Neuronal stem cell (in vitro differentiated cells): ENCODE measurements at regions not wholly inside any gene's neighbourhood (a gene's known extent, or its start where the extent isn't known, plus 50 kb on each side); places are given as distances from the start of the nearest gene placed in this dataset.

Experiments
- DNase-seq: peaks from one replicate; pipeline ENCODE4 v3.0.0-alpha.2; 2013; ENCODE audit warnings: low spot score
- H2AFZ ChIP-seq: one replicate; pipeline ENCODE4 v1.6.1; 2013; ENCODE audit warnings: mild to moderate bottlenecking, low read length, inconsistent platforms
- H2AK5ac ChIP-seq: 2 replicates; pipeline ENCODE4 v1.6.1; 2013; ENCODE audit warnings: low read depth, mild to moderate bottlenecking, inconsistent platforms, low read length, moderate library complexity, mixed read lengths
- H2BK120ac ChIP-seq: 2 replicates; pipeline ENCODE4 v1.6.1; 2013; ENCODE audit warnings: low read depth, mild to moderate bottlenecking, inconsistent platforms, low read length, moderate library complexity, mixed read lengths
- H2BK12ac ChIP-seq: one replicate; pipeline ENCODE4 v1.6.1; 2013; ENCODE audit warnings: low read length, inconsistent platforms
- H2BK15ac ChIP-seq: 2 replicates; pipeline ENCODE4 v1.6.1; 2013; ENCODE audit warnings: mild to moderate bottlenecking, low read length, inconsistent platforms, mixed read lengths
- H2BK5ac ChIP-seq: one replicate; pipeline ENCODE4 v1.6.1; 2013; ENCODE audit warnings: inconsistent platforms, mild to moderate bottlenecking, low read length, moderate library complexity
- H3K14ac ChIP-seq: one replicate; pipeline ENCODE4 v1.6.1; 2013; ENCODE audit warnings: low read length, inconsistent platforms
- H3K18ac ChIP-seq: 2 replicates; pipeline ENCODE4 v1.6.1; 2013; ENCODE audit warnings: low read length, inconsistent platforms
- H3K23ac ChIP-seq: 2 replicates; pipeline ENCODE4 v1.6.1; 2013; ENCODE audit warnings: low read depth, mild to moderate bottlenecking, mixed read lengths, low read length, inconsistent platforms; ENCODE audit not compliant: poor library complexity
- H3K27ac ChIP-seq: replicated peaks from 3 replicates; pipeline ENCODE4 v1.5.1; 2013; ENCODE audit warnings: low read length, inconsistent platforms
- H3K27me3 ChIP-seq, 3 experiments: 2 replicates each; pipeline ENCODE4 v1.6.1; 2013; ENCODE audit warnings: low read length in 3 of 3, mild to moderate bottlenecking in 2 of 3, inconsistent platforms in 1 of 3, low read depth in 1 of 3, mixed read lengths in 1 of 3, moderate library complexity in 1 of 3; ENCODE audit not compliant: control insufficient read depth in 3 of 3, insufficient read depth in 3 of 3
- H3K36me3 ChIP-seq, 2 donors: replicated peaks in 1 of 2; 2 replicates each; pipeline ENCODE4 v1.6.1; 2013; ENCODE audit warnings: low read length in 2 of 2; ENCODE audit not compliant: control insufficient read depth in 2 of 2, insufficient read depth in 2 of 2
- H3K4ac ChIP-seq: 2 replicates; pipeline ENCODE4 v1.6.1; 2013; ENCODE audit warnings: inconsistent platforms, mild to moderate bottlenecking, low read length, moderate library complexity
- H3K4me1 ChIP-seq, 2 donors: 1 replicate in 1 of 2; 2 replicates in 1 of 2; pipeline ENCODE4 v1.6.1; 2013; ENCODE audit warnings: low read length in 2 of 2, low read depth in 1 of 2; ENCODE audit not compliant: control insufficient read depth in 2 of 2, insufficient read depth in 1 of 2
- H3K4me2 ChIP-seq: one replicate; pipeline ENCODE4 v1.6.1; 2013; ENCODE audit warnings: mild to moderate bottlenecking, low read length, inconsistent platforms; ENCODE audit not compliant: insufficient read depth, poor library complexity, severe bottlenecking
- H3K4me3 ChIP-seq, 2 donors: 2 replicates each; pipeline ENCODE4 v1.5.1; 2013; ENCODE audit warnings: low read length in 2 of 2, mild to moderate bottlenecking in 2 of 2, inconsistent platforms in 1 of 2, moderate library complexity in 1 of 2
- H3K79me1 ChIP-seq: one replicate; pipeline ENCODE4 v1.6.1; 2013; ENCODE audit warnings: low read depth, mild to moderate bottlenecking, inconsistent platforms, low read length, moderate library complexity
- H3K9ac ChIP-seq: one replicate; pipeline ENCODE4 v1.6.1; 2013; ENCODE audit warnings: mild to moderate bottlenecking, low read depth, low read length, inconsistent platforms; ENCODE audit not compliant: poor library complexity
- H3K9me3 ChIP-seq, 2 donors: replicated peaks in 1 of 2; 2 replicates each; pipeline versions ENCODE3 to v1.6.1; 2013; ENCODE audit warnings: low read length in 2 of 2, mild to moderate bottlenecking in 2 of 2, inconsistent platforms in 1 of 2, low read depth in 1 of 2, mixed read lengths in 1 of 2, moderate library complexity in 1 of 2; ENCODE audit not compliant: control insufficient read depth in 2 of 2, insufficient read depth in 1 of 2
- H4K8ac ChIP-seq: one replicate; pipeline ENCODE4 v1.6.1; 2013; ENCODE audit warnings: low read depth, mild to moderate bottlenecking, inconsistent platforms, low read length, moderate library complexity
- H4K91ac ChIP-seq: one replicate; pipeline ENCODE4 v1.6.1; 2013; ENCODE audit warnings: low read length, low read depth, mild to moderate bottlenecking, inconsistent platforms; ENCODE audit not compliant: poor library complexity
- WGBS, 2 donors: extraction: QIAGEN DNeasy Blood & Tissue Kit; methylation state at CpG; one replicate each; pipeline ENCODE4 v1.1.7; 2013; ENCODE audit warnings: missing lambda C conversion rate in 2 of 2, mixed read lengths in 1 of 2; ENCODE audit not compliant: insufficient read length in 2 of 2, insufficient replicate concordance in 1 of 2; ENCODE audit errors: extremely low coverage in 2 of 2; 5-methylcytosine and 5-hydroxymethylcytosine counted together

GRCh38 chr10:60677531-60678129 lies 100.6 kb upstream of the CDK1 start:
- no peak overlapping the region for H3K14ac ChIP-seq
- peak; percentile 0 for DNase-seq
- no peak overlapping the region for H2BK5ac ChIP-seq
- no peak overlapping the region for H3K27ac ChIP-seq
- H3K9me3 ChIP-seq: peaks cover 0 to 2% of the 10 kb centered on the region in 2 donors
- H3K4ac ChIP-seq: no peak overlapping the region
- H2BK12ac ChIP-seq: no peak overlapping the region
- H3K18ac ChIP-seq: no peak overlapping the region
- no peaks in the 10 kb centered on the region for H3K27me3 ChIP-seq
- no peaks in the 10 kb centered on the region for H3K79me1 ChIP-seq
- no peak overlapping the region for H3K4me3 ChIP-seq
- no peak overlapping the region for H2BK120ac ChIP-seq
- no peak overlapping the region for H2BK15ac ChIP-seq
- no peak overlapping the region for H3K9ac ChIP-seq
- H4K91ac ChIP-seq: no peak overlapping the region
- no peak overlapping the region for H3K23ac ChIP-seq
- no peak overlapping the region for H2AK5ac ChIP-seq
- H3K4me2 ChIP-seq: no peak overlapping the region
- no CpG with 5 or more reads among the region's 4 CpGs for WGBS, 2 donors
- no peaks in the 10 kb centered on the region for H3K36me3 ChIP-seq
- no peak overlapping the region for H2AFZ ChIP-seq
- H4K8ac ChIP-seq: no peak overlapping the region
- H3K4me1 ChIP-seq: peaks cover 0 to 2% of the 10 kb centered on the region in 2 donors

- Histone ChIP-seq H2BK5ac (no peak overlapping the region), H3K18ac (no peak overlapping the region), H3K9me3 (peaks cover 2 to 8% of the 10 kb centered on the region in 2 donors), H3K36me3 (no peaks in the 10 kb centered on the region), H3K4ac (no peak overlapping the region), H3K14ac (no peak overlapping the region), H3K79me1 (no peaks in the 10 kb centered on the region), H3K4me3 (no peak overlapping the region), H2AK5ac (no peak overlapping the region), H2BK12ac (no peak overlapping the region), H2BK15ac (no peak overlapping the region), H2AFZ (no peak overlapping the region), H3K9ac (no peak overlapping the region), H4K91ac (no peak overlapping the region), H4K8ac (no peak overlapping the region), H3K27ac (no peak overlapping the region), H2BK120ac (no peak overlapping the region), H3K23ac (no peak overlapping the region), H3K27me3 (peaks cover 0 to 1% (median 0%) of the 10 kb centered on the region in 3 experiments), H3K4me1 (peaks cover 0 to 2% of the 10 kb centered on the region in 2 donors), H3K4me2 (no peak overlapping the region)
- DNase-seq: no peak
Measured at GRCh38 chr10:60675236-60675635, 103.0 kb upstream of the CDK1 start.

GRCh38 chr10:60669501-60669900 lies 108.8 kb upstream of the CDK1 start:
- no peak for DNase-seq
- no peaks in the 10 kb centered on the region for H3K36me3 ChIP-seq
- no peaks in the 10 kb centered on the region for H3K79me1 ChIP-seq
- H3K14ac ChIP-seq: no peak overlapping the region
- no peak overlapping the region for H4K91ac ChIP-seq
- H2BK12ac ChIP-seq: no peak overlapping the region
- H3K27ac ChIP-seq: no peak overlapping the region
- H3K4me2 ChIP-seq: no peak overlapping the region
- H3K23ac ChIP-seq: no peak overlapping the region
- H3K18ac ChIP-seq: no peak overlapping the region
- no CpG with 5 or more reads among the region's 1 CpG for WGBS, 2 donors
- H3K4me3 ChIP-seq: no peak overlapping the region
- no peak overlapping the region for H2BK120ac ChIP-seq
- no peak overlapping the region for H2AK5ac ChIP-seq
- H2AFZ ChIP-seq: no peak overlapping the region
- no peak overlapping the region for H2BK15ac ChIP-seq
- peaks cover 0 to 2% (median 0%) of the 10 kb centered on the region in 3 experiments for H3K27me3 ChIP-seq
- H2BK5ac ChIP-seq: no peak overlapping the region
- H3K9ac ChIP-seq: no peak overlapping the region
- no peak overlapping the region for H3K4ac ChIP-seq
- H4K8ac ChIP-seq: no peak overlapping the region
- peaks cover 0 to 8% of the 10 kb centered on the region in 2 donors for H3K9me3 ChIP-seq
- H3K4me1 ChIP-seq: no peaks in the 10 kb centered on the region

- H3K14ac ChIP-seq: no peak overlapping the region
- H4K91ac ChIP-seq: no peak overlapping the region
- no peaks in the 10 kb centered on the region for H3K79me1 ChIP-seq
- no peak overlapping the region for H3K23ac ChIP-seq
- no peak overlapping the region for H2BK12ac ChIP-seq
- H3K9ac ChIP-seq: no peak overlapping the region
- H3K18ac ChIP-seq: no peak overlapping the region
- H2BK15ac ChIP-seq: no peak overlapping the region
- peaks cover 0 to 6% of the 10 kb centered on the region in 2 donors for H3K4me1 ChIP-seq
- no peak overlapping the region for H2BK5ac ChIP-seq
- H3K27me3 ChIP-seq: peaks cover 0 to 2% (median 0%) of the 10 kb centered on the region in 3 experiments
- no peak overlapping the region for H2AK5ac ChIP-seq
- H3K4me2 ChIP-seq: no peak overlapping the region
- H3K4ac ChIP-seq: no peak overlapping the region
- H3K9me3 ChIP-seq: no peaks in the 10 kb centered on the region
- no peak overlapping the region for H3K27ac ChIP-seq
- H3K36me3 ChIP-seq: no peaks in the 10 kb centered on the region
- H2BK120ac ChIP-seq: no peak overlapping the region
- no peak overlapping the region for H4K8ac ChIP-seq
- DNase-seq: no peak
- H2AFZ ChIP-seq: no peak overlapping the region
- WGBS, 2 donors: no CpG with 5 or more reads among the region's 2 CpGs
- no peak overlapping the region for H3K4me3 ChIP-seq
Measured at GRCh38 chr10:60666221-60666620, 112.1 kb upstream of the CDK1 start.
